ENCODE measurements at regions not wholly inside any gene's neighbourhood (a gene's known extent, or its start where the extent isn't known, plus 50 kb on each side); places are given as distances from the start of the nearest gene placed in this dataset.

GRCh38 chr5:107278774-107279173 is 392.0 kb downstream of the EFNA5 start:
- POLR2A ChIA-PET, result no interaction called here
- CTCF ChIA-PET, result no interaction called here
- no peak for DNase-seq (ENCODE audit: extremely low spot score)
- TF ChIP-seq SUZ12 (IDR thresholded peaks at IDR 0.05), result no peak
- TF ChIP-seq ELF4 (IDR thresholded peaks at IDR 0.05), result no peak
- no peak for TF ChIP-seq TARDBP (IDR thresholded peaks at IDR 0.05)
- no peak for TF ChIP-seq HDGF (IDR thresholded peaks at IDR 0.05; ENCODE audit: borderline replicate concordance)
- no peak for TF ChIP-seq PKNOX1 (IDR thresholded peaks at IDR 0.05)
- TF ChIP-seq L3MBTL2 (conservative IDR thresholded peaks at IDR 0.05), result no peak
- TF ChIP-seq ARNT (IDR thresholded peaks at IDR 0.05), result no peak
- no peak for TF ChIP-seq BHLHE40 (IDR thresholded peaks at IDR 0.05; ENCODE audit: borderline replicate concordance)
- no peak for TF ChIP-seq LEF1 (IDR thresholded peaks at IDR 0.05; ENCODE audit: borderline replicate concordance)
- no peak for TF ChIP-seq FOXM1 (IDR thresholded peaks at IDR 0.05; ENCODE audit: borderline replicate concordance)
- TF ChIP-seq FOXA1 (IDR thresholded peaks at IDR 0.05), result no peak

GRCh38 chr5:107277485-107278125 is 393.1 kb downstream of the EFNA5 start:
- DNase-seq (ENCODE audit: extremely low spot score), result no peak
- ChIA-PET POLR2A (no interaction called here), CTCF (no interaction called here)

GRCh38 chr5:107275333-107275732 is 395.4 kb downstream of the EFNA5 start:
- TF ChIP-seq NFRKB (IDR thresholded peaks at IDR 0.05), result no peak
- no peak for TF ChIP-seq ARNT (IDR thresholded peaks at IDR 0.05)
- no peak for TF ChIP-seq BHLHE40 (IDR thresholded peaks at IDR 0.05; ENCODE audit: borderline replicate concordance)
- no peak for TF ChIP-seq TARDBP (IDR thresholded peaks at IDR 0.05)
- POLR2A ChIA-PET, result no interaction called here
- no peak for DNase-seq (ENCODE audit: extremely low spot score)
- CTCF ChIA-PET, result no interaction called here

More at GRCh38 chr5:107277485-107278125, 393.1 kb downstream of the EFNA5 start:
- no peak for TF ChIP-seq SP1 (IDR thresholded peaks at IDR 0.05)
- TF ChIP-seq CTBP1 (IDR thresholded peaks at IDR 0.05; ENCODE audit: borderline replicate concordance), result no peak
- no peak for TF ChIP-seq FOXK2 (IDR thresholded peaks at IDR 0.05)
- no peak for TF ChIP-seq ARNT (IDR thresholded peaks at IDR 0.05)
- no peak for TF ChIP-seq FOXA1 (IDR thresholded peaks at IDR 0.05)
- TF ChIP-seq BHLHE40 (IDR thresholded peaks at IDR 0.05; ENCODE audit: borderline replicate concordance), result no peak
- TF ChIP-seq TARDBP (IDR thresholded peaks at IDR 0.05), result no peak
- no peak for TF ChIP-seq L3MBTL2 (conservative IDR thresholded peaks at IDR 0.05)
- no peak for TF ChIP-seq PKNOX1 (IDR thresholded peaks at IDR 0.05)
- TF ChIP-seq ZNF384 (IDR thresholded peaks at IDR 0.05), result no peak
- no peak for TF ChIP-seq LEF1 (IDR thresholded peaks at IDR 0.05; ENCODE audit: borderline replicate concordance)
- TF ChIP-seq FOXM1 (IDR thresholded peaks at IDR 0.05; ENCODE audit: borderline replicate concordance), result no peak

GRCh38 chr5:107274571-107274970 is 396.2 kb downstream of the EFNA5 start:
- ChIA-PET CTCF (no interaction called here), POLR2A (no interaction called here)
- TF ChIP-seq SP1 (IDR thresholded peaks at IDR 0.05) (no peak), HDGF (IDR thresholded peaks at IDR 0.05; ENCODE audit: borderline replicate concordance) (no peak), L3MBTL2 (conservative IDR thresholded peaks at IDR 0.05) (no peak), FOXK2 (IDR thresholded peaks at IDR 0.05) (no peak), FOXA1 (IDR thresholded peaks at IDR 0.05) (no peak), BHLHE40 (IDR thresholded peaks at IDR 0.05; ENCODE audit: borderline replicate concordance) (no peak), NFRKB (IDR thresholded peaks at IDR 0.05) (no peak), ZNF384 (IDR thresholded peaks at IDR 0.05) (no peak), PKNOX1 (IDR thresholded peaks at IDR 0.05) (no peak), FOXM1 (IDR thresholded peaks at IDR 0.05; ENCODE audit: borderline replicate concordance) (no peak), SUZ12 (IDR thresholded peaks at IDR 0.05) (no peak), CTBP1 (IDR thresholded peaks at IDR 0.05; ENCODE audit: borderline replicate concordance) (no peak), ELF4 (IDR thresholded peaks at IDR 0.05) (no peak)
- no peak for DNase-seq (ENCODE audit: extremely low spot score)

- ChIA-PET POLR2A (no interaction called here), CTCF (no interaction called here)
- TF ChIP-seq ZNF384 (IDR thresholded peaks at IDR 0.05), result no peak
- no peak for TF ChIP-seq FOXA1 (IDR thresholded peaks at IDR 0.05)
- TF ChIP-seq SUZ12 (IDR thresholded peaks at IDR 0.05), result no peak
- no peak for TF ChIP-seq CTBP1 (IDR thresholded peaks at IDR 0.05; ENCODE audit: borderline replicate concordance)
- TF ChIP-seq NFRKB (IDR thresholded peaks at IDR 0.05), result no peak
- no peak for DNase-seq (ENCODE audit: extremely low spot score)
Observed at GRCh38 chr5:107272954-107273353, 397.8 kb downstream of the EFNA5 start.

GRCh38 chr5:107272509-107272908 is 398.2 kb downstream of the EFNA5 start:
- ChIA-PET POLR2A (no interaction called here), CTCF (no interaction called here)
- TF ChIP-seq TARDBP (IDR thresholded peaks at IDR 0.05) (no peak), FOXK2 (IDR thresholded peaks at IDR 0.05) (no peak), ARNT (IDR thresholded peaks at IDR 0.05) (no peak), ELF4 (IDR thresholded peaks at IDR 0.05) (no peak), ZNF384 (IDR thresholded peaks at IDR 0.05) (no peak)
- no peak for DNase-seq (ENCODE audit: extremely low spot score)

GRCh38 chr5:107271682-107272350 is 398.9 kb downstream of the EFNA5 start:
- ChIA-PET POLR2A (no interaction called here), CTCF (no interaction called here)
- TF ChIP-seq SUZ12 (IDR thresholded peaks at IDR 0.05), result no peak
- no peak for TF ChIP-seq ELF4 (IDR thresholded peaks at IDR 0.05)
- no peak for TF ChIP-seq SP1 (IDR thresholded peaks at IDR 0.05)
- TF ChIP-seq PKNOX1 (IDR thresholded peaks at IDR 0.05), result no peak
- no peak for TF ChIP-seq FOXA1 (IDR thresholded peaks at IDR 0.05)
- no peak for TF ChIP-seq NFRKB (IDR thresholded peaks at IDR 0.05)
- TF ChIP-seq CTBP1 (IDR thresholded peaks at IDR 0.05; ENCODE audit: borderline replicate concordance), result no peak
- TF ChIP-seq TARDBP (IDR thresholded peaks at IDR 0.05), result no peak
- no peak for TF ChIP-seq FOXM1 (IDR thresholded peaks at IDR 0.05; ENCODE audit: borderline replicate concordance)
- no peak for TF ChIP-seq L3MBTL2 (conservative IDR thresholded peaks at IDR 0.05)
- no peak for TF ChIP-seq HDGF (IDR thresholded peaks at IDR 0.05; ENCODE audit: borderline replicate concordance)
- no peak for TF ChIP-seq ARNT (IDR thresholded peaks at IDR 0.05)
- TF ChIP-seq LEF1 (IDR thresholded peaks at IDR 0.05; ENCODE audit: borderline replicate concordance), result no peak
- TF ChIP-seq BHLHE40 (IDR thresholded peaks at IDR 0.05; ENCODE audit: borderline replicate concordance), result no peak
- TF ChIP-seq ZNF384 (IDR thresholded peaks at IDR 0.05), result no peak
- no peak for TF ChIP-seq FOXK2 (IDR thresholded peaks at IDR 0.05)
- no peak for DNase-seq (ENCODE audit: extremely low spot score)

Data from HEK293T (cell line).